ENCODE measurements at regions not wholly inside any gene's neighbourhood (a gene's known extent, or its start where the extent isn't known, plus 50 kb on each side); places are given as distances from the start of the nearest gene placed in this dataset.

- TF ChIP-seq RELA (CRISPR knock-in tag; IDR thresholded peaks at IDR 0.05; ENCODE audit: borderline replicate concordance), result no peak
- TF ChIP-seq MYBL2 (CRISPR knock-in tag; IDR thresholded peaks at IDR 0.05), result no peak
- TF ChIP-seq ZNF219 (CRISPR knock-in tag; IDR thresholded peaks at IDR 0.05; ENCODE audit: borderline replicate concordance), result no peak
These were observed 161.9 kb downstream of the HHIPL2 start (continued) for GRCh38 chr1:222385955-222386354.

GRCh38 chr1:222385262-222385661, 162.6 kb downstream of the HHIPL2 start:
- no peak overlapping the region for H3K27ac Mint-ChIP-seq
- CTCF ChIA-PET, result no interaction called here
- POLR2A ChIA-PET, result no interaction called here
- ATAC-seq (no peak), DNase-seq (ENCODE audit: low spot score) (no peak)
- no peak overlapping the region for H3K4me3 Mint-ChIP-seq
- H3K27me3 Mint-ChIP-seq (ENCODE audit: low read depth), result no peaks in the 10 kb centered on the region; the same call in 1 of the 2 replicates
- H3K9me3 Mint-ChIP-seq, result peaks cover 17% of the 10 kb centered on the region
- H3K36me3 Mint-ChIP-seq, result no peaks in the 10 kb centered on the region
- peaks cover 4% of the 10 kb centered on the region; the same call in 1 of the 2 replicates for H3K4me1 Mint-ChIP-seq
- TF ChIP-seq PRDM15 (CRISPR knock-in tag; IDR thresholded peaks at IDR 0.05) (no peak), MXD4 (CRISPR knock-in tag; IDR thresholded peaks at IDR 0.05; ENCODE audit: borderline replicate concordance) (no peak), ARID4B (CRISPR knock-in tag; IDR thresholded peaks at IDR 0.05; ENCODE audit: borderline replicate concordance) (no peak), CREM (CRISPR knock-in tag; IDR thresholded peaks at IDR 0.05) (no peak), ATF1 (CRISPR knock-in tag; IDR thresholded peaks at IDR 0.05) (no peak), CTCF (IDR thresholded peaks at IDR 0.05) (no peak), CREB1 (CRISPR knock-in tag; IDR thresholded peaks at IDR 0.05) (no peak), ATF3 (CRISPR knock-in tag; conservative IDR thresholded peaks at IDR 0.05) (no peak), E2F5 (CRISPR knock-in tag; IDR thresholded peaks at IDR 0.05) (no peak), TP53 (CRISPR knock-in tag; IDR thresholded peaks at IDR 0.05) (no peak), NR3C1 (CRISPR knock-in tag; conservative IDR thresholded peaks at IDR 0.05; ENCODE audit: low read depth) (no peak), GTF2I (CRISPR knock-in tag; conservative IDR thresholded peaks at IDR 0.05) (no peak), AR (CRISPR knock-in tag; IDR thresholded peaks at IDR 0.05) (no peak), USF1 (CRISPR knock-in tag; IDR thresholded peaks at IDR 0.05) (no peak), GRHL2 (CRISPR knock-in tag; IDR thresholded peaks at IDR 0.05; ENCODE audit: insufficient replicate concordance, severe bottlenecking) (no peak), ZNF219 (CRISPR knock-in tag; IDR thresholded peaks at IDR 0.05; ENCODE audit: borderline replicate concordance) (no peak), NR1H2 (CRISPR knock-in tag; IDR thresholded peaks at IDR 0.05) (no peak), FOXP4 (CRISPR knock-in tag; IDR thresholded peaks at IDR 0.05) (no peak)

Measured in WTC11 (cell line).